ENCODE measurements at regions not wholly inside any gene's neighbourhood (a gene's known extent, or its start where the extent isn't known, plus 50 kb on each side); places are given as distances from the start of the nearest gene placed in this dataset.

- no peak for DNase-seq (ENCODE audit: low read depth in 2 of 2)
These were observed 561.2 kb upstream of the ALCAM start for GRCh38 chr3:104805508-104805907.

GRCh38 chr3:104810896-104811295 lies 555.8 kb upstream of the ALCAM start:
- DNase-seq (ENCODE audit: low read depth in 2 of 2) = no peak

GRCh38 chr3:104816008-104816407 lies 550.7 kb upstream of the ALCAM start:
- DNase-seq (ENCODE audit: low read depth in 2 of 2) = no peak

- no peak for DNase-seq (ENCODE audit: low read depth in 2 of 2)
These were observed 550.0 kb upstream of the ALCAM start for GRCh38 chr3:104816716-104817115.

GRCh38 chr3:104819333-104819732 lies 547.4 kb upstream of the ALCAM start:
- DNase-seq (ENCODE audit: low read depth in 2 of 2) = no peak

GRCh38 chr3:104820959-104821358 lies 545.8 kb upstream of the ALCAM start:
- DNase-seq (ENCODE audit: low read depth in 2 of 2) = no peak

- DNase-seq (ENCODE audit: low read depth in 2 of 2) = no peak
These were observed 541.6 kb upstream of the ALCAM start for GRCh38 chr3:104825116-104825515.

- no peak for DNase-seq (ENCODE audit: low read depth in 2 of 2)
These were observed 535.6 kb upstream of the ALCAM start for GRCh38 chr3:104831071-104831470.

GRCh38 chr3:104832530-104832929 lies 534.2 kb upstream of the ALCAM start:
- DNase-seq (ENCODE audit: low read depth in 2 of 2) = no peak

- no peak for DNase-seq (ENCODE audit: low read depth in 2 of 2)
These were observed 531.3 kb upstream of the ALCAM start for GRCh38 chr3:104835376-104835775.

GRCh38 chr3:104846270-104846669 lies 520.4 kb upstream of the ALCAM start:
- no peak for DNase-seq (ENCODE audit: low read depth in 2 of 2)

- DNase-seq (ENCODE audit: low read depth in 2 of 2) = no peak
These were observed 517.6 kb upstream of the ALCAM start for GRCh38 chr3:104849070-104849469.

- DNase-seq (ENCODE audit: low read depth in 2 of 2) = no peak
These were observed 512.2 kb upstream of the ALCAM start for GRCh38 chr3:104854468-104854867.

- no peak for DNase-seq (ENCODE audit: low read depth in 2 of 2)
These were observed 511.0 kb upstream of the ALCAM start for GRCh38 chr3:104855702-104856101.

GRCh38 chr3:104856741-104857140 lies 510.0 kb upstream of the ALCAM start:
- DNase-seq (ENCODE audit: low read depth in 2 of 2) = no peak

GRCh38 chr3:104868291-104868690 lies 498.4 kb upstream of the ALCAM start:
- DNase-seq (ENCODE audit: low read depth in 2 of 2) = peak in 1 of 2 donors; percentile 79

- DNase-seq (ENCODE audit: low read depth in 2 of 2) = no peak
These were observed 496.4 kb upstream of the ALCAM start for GRCh38 chr3:104870276-104870675.

GRCh38 chr3:104873331-104873730 lies 493.4 kb upstream of the ALCAM start:
- DNase-seq (ENCODE audit: low read depth in 2 of 2) = peak in 1 of 2 donors; percentile 44

- peak in 1 of 2 donors; percentile 5 for DNase-seq (ENCODE audit: low read depth in 2 of 2)
These were observed 488.3 kb upstream of the ALCAM start for GRCh38 chr3:104878395-104878794.

GRCh38 chr3:104879919-104880318 lies 486.8 kb upstream of the ALCAM start:
- DNase-seq (ENCODE audit: low read depth in 2 of 2) = peak; percentile 77 to 90

GRCh38 chr3:104885214-104885814 lies 481.4 kb upstream of the ALCAM start:
- DNase-seq (ENCODE audit: low read depth in 2 of 2) = no peak

- DNase-seq (ENCODE audit: low read depth in 2 of 2) = no peak
These were observed 480.3 kb upstream of the ALCAM start for GRCh38 chr3:104886220-104886995.

GRCh38 chr3:104887069-104887468 lies 479.6 kb upstream of the ALCAM start:
- no peak for DNase-seq (ENCODE audit: low read depth in 2 of 2)

Data from dermis microvascular lymphatic vessel endothelial cell (primary cell).